ENCODE measurements at regions not wholly inside any gene's neighbourhood (a gene's known extent, or its start where the extent isn't known, plus 50 kb on each side); places are given as distances from the start of the nearest gene placed in this dataset.

- POLR2A ChIA-PET (ENCODE audit: unreplicated experiment) = no interaction called here
Observed at GRCh38 chr3:73719413-73719851, 94.7 kb upstream of the PDZRN3 start.

GRCh38 chr3:73718326-73719110 lies 93.8 kb upstream of the PDZRN3 start:
- Histone ChIP-seq H3K4me1 (replicated peaks; ENCODE audit: insufficient read depth) (no peaks in the 10 kb centered on the region), H3K4me2 (no peak overlapping the region), H4K20me1 (ENCODE audit: insufficient read depth) (no peaks in the 10 kb centered on the region), H3K9me2 (ENCODE audit: insufficient read depth) (no peaks in the 10 kb centered on the region), H3K4me3 (no peak overlapping the region), H3K36me3 (ENCODE audit: low read depth) (no peaks in the 10 kb centered on the region), H3F3A (ENCODE audit: insufficient read depth, low read depth) (no peaks in the 10 kb centered on the region), H3K27me3 (ENCODE audit: insufficient read depth, low read depth) (no peaks in the 10 kb centered on the region), H2AFZ (no peak overlapping the region), H3K27ac (no peak overlapping the region), H3K79me2 (ENCODE audit: low read depth) (no peaks in the 10 kb centered on the region), H3K9me3 (ENCODE audit: insufficient read depth, low read depth) (no peaks in the 10 kb centered on the region)
- intact Hi-C loops (cut with micrococcal nuclease; ENCODE audit: unreplicated experiment) = no loop called here
- POLR2A ChIA-PET (ENCODE audit: unreplicated experiment) = no interaction called here
- CTCF ChIA-PET = no interaction called here
- no TSS peak for BruUV-seq (replicated peaks)
- no peak for TF ChIP-seq EZH2 (IDR thresholded peaks at IDR 0.05; ENCODE audit: low read depth)
- TF ChIP-seq, protein P1, sequence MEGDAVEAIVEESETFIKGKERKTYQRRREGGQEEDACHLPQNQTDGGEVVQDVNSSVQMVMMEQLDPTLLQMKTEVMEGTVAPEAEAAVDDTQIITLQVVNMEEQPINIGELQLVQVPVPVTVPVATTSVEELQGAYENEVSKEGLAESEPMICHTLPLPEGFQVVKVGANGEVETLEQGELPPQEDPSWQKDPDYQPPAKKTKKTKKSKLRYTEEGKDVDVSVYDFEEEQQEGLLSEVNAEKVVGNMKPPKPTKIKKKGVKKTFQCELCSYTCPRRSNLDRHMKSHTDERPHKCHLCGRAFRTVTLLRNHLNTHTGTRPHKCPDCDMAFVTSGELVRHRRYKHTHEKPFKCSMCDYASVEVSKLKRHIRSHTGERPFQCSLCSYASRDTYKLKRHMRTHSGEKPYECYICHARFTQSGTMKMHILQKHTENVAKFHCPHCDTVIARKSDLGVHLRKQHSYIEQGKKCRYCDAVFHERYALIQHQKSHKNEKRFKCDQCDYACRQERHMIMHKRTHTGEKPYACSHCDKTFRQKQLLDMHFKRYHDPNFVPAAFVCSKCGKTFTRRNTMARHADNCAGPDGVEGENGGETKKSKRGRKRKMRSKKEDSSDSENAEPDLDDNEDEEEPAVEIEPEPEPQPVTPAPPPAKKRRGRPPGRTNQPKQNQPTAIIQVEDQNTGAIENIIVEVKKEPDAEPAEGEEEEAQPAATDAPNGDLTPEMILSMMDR (conservative IDR thresholded peaks at IDR 0.05) = no peak
- no peak for DNase-seq

More at GRCh38 chr3:73719413-73719851, 94.7 kb upstream of the PDZRN3 start:
- Histone ChIP-seq H3K79me2 (ENCODE audit: low read depth) (no peaks in the 10 kb centered on the region), H3K9me3 (ENCODE audit: insufficient read depth, low read depth) (no peaks in the 10 kb centered on the region), H3K4me3 (no peak overlapping the region), H2AFZ (no peak overlapping the region), H3K4me2 (no peak overlapping the region), H3K27me3 (ENCODE audit: insufficient read depth, low read depth) (no peaks in the 10 kb centered on the region), H3K36me3 (ENCODE audit: low read depth) (no peaks in the 10 kb centered on the region), H3K9me2 (ENCODE audit: insufficient read depth) (no peaks in the 10 kb centered on the region), H3F3A (ENCODE audit: insufficient read depth, low read depth) (no peaks in the 10 kb centered on the region), H3K4me1 (replicated peaks; ENCODE audit: insufficient read depth) (no peaks in the 10 kb centered on the region), H4K20me1 (ENCODE audit: insufficient read depth) (no peaks in the 10 kb centered on the region), H3K27ac (no peak overlapping the region)
- no TSS peak for BruUV-seq (replicated peaks)
- intact Hi-C loops (cut with micrococcal nuclease; ENCODE audit: unreplicated experiment) = no loop called here
- CTCF ChIA-PET = no interaction called here
- no peak for DNase-seq
- no peak for TF ChIP-seq EZH2 (IDR thresholded peaks at IDR 0.05; ENCODE audit: low read depth)
- TF ChIP-seq, protein P1 (conservative IDR thresholded peaks at IDR 0.05) = no peak

DNA sequence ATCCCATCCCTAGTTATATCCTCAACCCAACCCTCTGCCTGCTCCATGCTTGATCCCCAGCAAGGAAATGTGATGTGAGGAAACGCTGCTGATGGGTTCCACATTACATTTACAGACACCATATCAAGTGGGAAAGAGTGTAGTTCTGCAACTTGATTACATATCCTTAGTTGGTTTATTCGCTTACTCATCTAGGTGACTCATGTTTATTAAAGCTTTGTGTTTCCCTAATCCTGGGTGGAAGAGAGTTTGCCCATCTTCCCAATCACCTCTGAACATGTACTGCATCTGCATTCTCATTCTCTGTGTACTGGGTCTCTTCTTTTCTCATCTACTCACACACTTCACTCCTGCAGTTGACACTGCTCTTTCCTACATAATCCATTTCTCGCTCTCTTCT lies 91.7 kb upstream of the PDZRN3 start:
- H3F3A ChIP-seq (ENCODE audit: insufficient read depth, low read depth) = no peaks in the 10 kb centered on the region
- H4K20me1 ChIP-seq (ENCODE audit: insufficient read depth) = no peaks in the 10 kb centered on the region
- H3K36me3 ChIP-seq (ENCODE audit: low read depth) = no peaks in the 10 kb centered on the region
- no peak overlapping the region for H3K4me3 ChIP-seq
- H3K79me2 ChIP-seq (ENCODE audit: low read depth) = no peaks in the 10 kb centered on the region
- ChIA-PET CTCF (no interaction called here), POLR2A (ENCODE audit: unreplicated experiment) (no interaction called here)
- no peaks in the 10 kb centered on the region for H3K4me1 ChIP-seq (replicated peaks; ENCODE audit: insufficient read depth)
- no peak for TF ChIP-seq EZH2 (IDR thresholded peaks at IDR 0.05; ENCODE audit: low read depth)
- TF ChIP-seq, protein P1 (conservative IDR thresholded peaks at IDR 0.05) = no peak
- no peak overlapping the region for H2AFZ ChIP-seq
- H3K27me3 ChIP-seq (ENCODE audit: insufficient read depth, low read depth) = no peaks in the 10 kb centered on the region
- H3K4me2 ChIP-seq = no peak overlapping the region
- BruUV-seq (replicated peaks) = no TSS peak
- H3K9me3 ChIP-seq (ENCODE audit: insufficient read depth, low read depth) = no peaks in the 10 kb centered on the region
- DNase-seq = no peak
- no peak overlapping the region for H3K27ac ChIP-seq
- intact Hi-C loops (cut with micrococcal nuclease; ENCODE audit: unreplicated experiment) = no loop called here
- no peaks in the 10 kb centered on the region for H3K9me2 ChIP-seq (ENCODE audit: insufficient read depth)

All from PC-9 (cell line).